GM19452 (cell line): ENCODE measurements at regions not wholly inside any gene's neighbourhood (a gene's known extent, or its start where the extent isn't known, plus 50 kb on each side); places are given as distances from the start of the nearest gene placed in this dataset.

Source experiments
- ATAC-seq: cut with Tn5 transposase; IDR thresholded peaks from one replicate; pipeline ENCODE4 v1.9.1; 2021; ENCODE audit not compliant: unreplicated experiment

DNA sequence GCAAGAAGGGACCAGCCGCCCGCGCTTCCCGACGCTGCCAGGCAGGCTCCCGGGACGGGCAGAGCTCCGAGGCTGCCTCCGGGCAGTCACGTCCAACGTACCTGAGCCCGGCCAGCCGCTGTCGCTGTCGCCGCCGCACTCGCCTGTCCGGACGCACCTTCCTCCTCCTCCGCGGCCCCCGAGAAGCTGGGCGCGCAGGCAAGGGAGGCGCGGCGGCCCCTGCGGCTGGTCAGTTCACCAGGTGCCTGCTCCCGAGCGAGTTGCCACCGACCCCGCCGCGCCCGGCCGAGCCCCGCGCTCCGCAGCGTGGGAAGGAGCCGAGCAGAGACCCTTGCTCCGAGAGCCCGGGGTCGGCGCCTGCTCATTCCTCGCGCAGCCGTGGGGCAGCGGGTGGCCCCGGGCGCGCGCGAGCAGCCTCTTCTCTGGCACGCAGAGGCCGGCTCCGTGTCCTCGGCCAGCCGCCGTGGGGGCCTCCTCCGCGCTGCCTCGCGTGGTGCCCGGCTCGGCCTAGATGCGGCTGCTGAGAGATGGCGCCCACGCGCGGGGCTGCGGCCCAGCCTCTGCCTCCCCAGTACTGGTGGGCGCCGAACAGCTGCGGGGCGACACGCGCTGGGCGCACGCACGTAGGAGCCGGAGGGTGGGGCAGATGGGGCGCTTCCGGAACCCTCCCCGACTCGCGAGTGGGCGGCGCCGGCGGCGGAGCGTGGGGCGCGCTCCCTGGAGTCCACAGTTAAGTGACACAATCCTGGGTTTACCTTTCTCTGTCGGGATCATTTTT is 419.4 kb downstream of the UQCRFS1 start:
- no peak for ATAC-seq

DNA sequence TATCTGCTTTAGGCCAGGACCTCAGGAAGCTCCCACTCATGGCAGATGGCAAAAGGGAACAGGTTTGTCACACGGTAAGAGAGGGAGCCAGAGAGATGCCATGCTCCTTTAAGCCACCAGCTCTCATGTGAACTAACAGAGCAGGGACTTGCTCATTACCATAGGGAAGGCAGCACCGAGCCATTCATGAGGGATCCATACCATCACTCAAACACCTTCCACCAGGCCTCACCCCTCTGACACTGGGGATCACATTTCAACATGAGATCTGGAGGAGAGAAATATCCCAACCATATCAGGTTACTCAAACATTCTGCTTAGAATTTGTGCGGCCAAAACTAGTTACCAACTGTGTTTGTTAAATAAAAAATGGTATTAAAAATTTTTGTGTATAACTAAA is 427.0 kb downstream of the UQCRFS1 start:
- ATAC-seq: no peak

DNA sequence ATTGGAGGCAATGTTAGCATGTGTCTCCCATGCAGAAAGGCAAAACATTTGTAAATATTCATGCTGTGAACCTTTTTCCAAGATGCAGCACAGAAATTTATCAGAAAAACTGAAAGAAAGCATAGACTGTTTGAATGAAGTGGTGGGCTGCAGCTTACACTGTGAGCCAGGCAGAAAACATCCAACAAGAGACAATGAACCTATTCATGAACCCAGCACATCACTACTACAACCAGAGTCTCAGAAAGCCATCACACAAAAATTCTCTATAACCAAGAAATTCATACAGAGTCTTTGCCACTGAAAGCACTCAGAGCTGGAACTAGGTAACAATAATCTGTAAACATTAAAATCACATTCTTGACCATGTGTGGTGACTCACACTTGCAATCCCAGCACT is 448.9 kb downstream of the UQCRFS1 start:
- ATAC-seq: no peak

DNA sequence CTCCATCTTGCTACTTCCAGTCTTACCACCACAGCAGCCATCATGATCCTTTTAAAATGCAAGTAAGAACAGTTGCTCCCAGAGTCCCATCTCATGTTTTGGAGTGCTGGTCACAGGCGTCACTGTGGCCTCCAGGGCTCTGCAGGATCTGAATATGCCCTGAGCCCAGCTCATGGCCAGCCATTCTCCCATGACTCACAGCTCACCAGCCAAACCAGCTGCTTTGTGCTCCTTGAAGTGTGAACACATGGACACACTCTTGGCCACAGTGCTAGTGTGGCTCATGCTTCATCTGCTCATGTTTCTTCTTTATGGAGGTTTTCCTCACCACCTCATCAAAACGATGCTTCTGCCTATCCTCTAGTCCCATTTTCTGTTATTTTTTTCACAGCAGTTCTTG is 466.5 kb downstream of the UQCRFS1 start:
- no peak for ATAC-seq

DNA sequence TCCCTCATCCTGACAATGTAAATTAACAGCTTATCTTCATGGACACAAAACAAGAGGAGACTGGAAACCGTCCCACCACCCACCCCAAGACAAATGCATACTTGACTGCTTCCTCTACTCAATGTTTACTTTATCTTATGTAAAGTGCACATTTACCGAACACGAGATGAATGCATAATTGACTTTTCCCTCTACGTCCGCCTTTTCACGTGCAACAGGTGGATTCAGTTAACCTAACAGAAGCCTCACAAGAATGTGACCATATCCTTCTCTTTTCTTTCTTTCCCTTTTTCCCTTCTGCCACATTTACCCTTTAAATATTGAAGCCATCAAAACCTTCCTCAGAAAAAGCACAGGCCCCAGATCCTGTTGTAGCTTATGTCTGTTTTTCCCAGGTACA is 468.0 kb downstream of the UQCRFS1 start:
- no peak for ATAC-seq

DNA sequence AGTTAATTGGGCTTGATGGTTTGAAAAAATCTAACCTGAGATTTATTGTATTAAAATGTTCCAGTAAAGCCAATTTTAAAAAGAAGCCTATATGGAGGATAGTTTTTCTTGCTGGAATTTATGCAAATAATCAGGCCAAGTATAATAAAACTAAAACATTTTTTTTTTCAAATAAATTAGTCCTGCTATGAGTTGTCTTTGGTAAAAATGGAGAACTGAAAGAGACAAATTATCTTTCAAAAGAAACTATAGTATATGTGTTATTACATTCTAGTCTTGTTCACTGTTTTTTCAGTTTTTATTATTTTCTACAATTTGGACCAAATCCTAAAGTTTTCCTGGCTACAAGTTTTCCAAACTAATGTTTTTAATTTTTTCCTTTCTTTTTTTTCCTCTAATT is 468.9 kb downstream of the UQCRFS1 start:
- ATAC-seq: no peak

DNA sequence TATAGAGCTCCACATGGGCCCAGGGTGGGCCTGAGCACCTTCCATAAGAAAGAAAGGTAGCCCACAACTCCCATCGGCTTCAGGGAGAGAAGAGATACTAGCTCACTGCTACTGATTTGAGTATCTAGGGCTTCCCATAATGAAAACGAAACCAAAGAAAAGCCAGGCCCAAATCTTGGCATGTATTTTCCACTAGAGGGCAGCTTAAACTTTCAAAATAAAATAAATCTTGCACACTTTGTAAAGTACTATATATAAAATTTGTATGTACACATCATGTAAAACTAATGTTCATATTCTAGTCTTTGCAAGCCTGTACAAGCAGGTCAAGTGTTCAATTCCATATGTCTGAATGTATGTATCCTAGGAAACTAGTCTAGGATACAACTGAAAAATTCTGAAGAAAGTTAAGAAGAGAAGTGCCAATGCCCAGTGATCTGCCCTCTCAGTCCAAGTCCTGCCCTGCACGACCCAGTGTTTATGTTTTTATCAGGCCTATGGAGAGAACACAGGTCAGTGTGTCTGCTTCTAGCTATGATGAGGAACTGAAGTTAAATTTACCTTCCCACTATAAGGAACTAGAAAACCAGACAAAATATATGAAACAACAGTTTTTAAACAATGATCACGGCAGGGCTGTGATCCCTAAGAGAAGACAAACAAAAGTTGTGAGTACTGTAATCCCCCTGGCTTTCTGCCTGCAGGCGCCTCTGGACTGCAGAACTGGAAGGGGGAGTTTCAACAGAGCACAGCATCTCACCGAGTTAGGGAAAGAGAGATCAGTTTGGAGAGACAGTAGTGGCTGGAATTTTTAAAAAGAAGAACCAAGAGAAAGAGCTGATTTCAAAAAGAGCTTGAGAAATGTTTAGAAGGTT is 475.7 kb downstream of the UQCRFS1 start:
- no peak for ATAC-seq

DNA sequence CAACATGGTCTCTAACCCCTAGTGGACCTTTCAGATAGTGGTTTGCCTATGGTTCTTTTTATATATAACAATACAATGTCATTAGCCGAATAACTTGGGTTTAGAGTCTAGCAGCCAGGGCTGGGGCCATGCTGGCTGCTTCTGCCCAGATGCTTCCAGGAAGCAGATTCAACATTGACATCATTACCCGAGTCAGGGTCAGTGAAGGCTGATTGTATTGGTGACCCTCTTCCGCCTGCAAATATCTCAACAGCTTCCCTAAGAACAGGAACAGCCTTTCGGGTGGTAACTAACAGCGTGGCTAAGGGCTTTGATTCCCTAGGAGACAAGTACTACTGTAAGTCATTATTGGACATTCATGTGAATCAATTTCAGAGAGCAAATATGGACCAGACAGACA is 476.4 kb downstream of the UQCRFS1 start:
- ATAC-seq: no peak

DNA sequence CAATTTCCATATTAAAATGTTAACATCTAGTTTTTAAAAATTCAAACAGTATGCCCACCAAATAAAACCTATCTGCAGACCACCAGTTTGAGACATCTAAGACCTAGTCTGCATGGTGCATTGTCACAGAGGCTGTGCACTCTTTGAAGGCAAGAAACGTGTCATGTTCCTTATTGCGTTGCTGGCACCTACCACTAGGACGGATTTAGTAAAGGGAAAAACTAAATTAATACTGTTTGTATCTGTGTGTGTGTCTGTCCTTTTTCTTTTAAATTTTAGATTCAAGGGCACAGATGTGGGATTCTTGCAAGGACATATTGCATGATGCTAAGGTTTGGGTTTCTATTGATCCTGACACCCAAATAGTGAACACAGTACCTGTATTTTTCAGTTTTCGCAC is 481.4 kb downstream of the UQCRFS1 start:
- no peak for ATAC-seq

DNA sequence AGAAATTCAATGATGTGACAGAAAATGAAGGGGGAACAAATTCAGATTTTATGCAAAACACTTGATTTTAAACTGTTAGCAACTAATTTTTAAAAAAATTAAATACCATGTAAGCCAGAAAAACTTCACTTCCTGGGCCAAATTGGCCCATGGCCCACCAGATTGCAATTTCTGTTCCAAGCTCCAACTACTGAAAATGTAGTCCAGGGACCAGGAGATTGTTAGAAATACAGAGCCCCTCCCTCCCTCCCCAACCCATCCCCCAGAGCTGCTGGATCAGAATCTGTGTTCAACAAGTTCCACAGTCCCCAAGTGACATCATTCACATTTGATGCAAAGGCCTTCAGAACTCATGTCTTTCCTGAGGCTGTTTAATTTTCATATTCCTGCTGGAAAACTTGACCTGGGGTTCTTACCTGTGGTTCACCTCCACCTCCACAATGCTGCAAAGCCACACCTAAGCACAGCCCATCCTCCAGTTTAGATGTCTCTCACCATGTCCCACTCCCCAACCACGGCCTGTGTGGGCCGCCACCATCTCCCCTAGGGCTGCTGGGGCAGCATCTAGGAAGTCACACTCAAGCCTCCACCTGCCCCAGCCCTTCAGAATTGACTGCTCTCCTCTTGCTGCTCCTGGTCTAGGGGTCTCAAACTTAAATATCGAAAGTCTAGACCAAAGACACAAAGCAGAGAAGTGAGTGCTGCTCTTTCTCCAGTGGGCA is 482.0 kb downstream of the UQCRFS1 start:
- no peak for ATAC-seq

DNA sequence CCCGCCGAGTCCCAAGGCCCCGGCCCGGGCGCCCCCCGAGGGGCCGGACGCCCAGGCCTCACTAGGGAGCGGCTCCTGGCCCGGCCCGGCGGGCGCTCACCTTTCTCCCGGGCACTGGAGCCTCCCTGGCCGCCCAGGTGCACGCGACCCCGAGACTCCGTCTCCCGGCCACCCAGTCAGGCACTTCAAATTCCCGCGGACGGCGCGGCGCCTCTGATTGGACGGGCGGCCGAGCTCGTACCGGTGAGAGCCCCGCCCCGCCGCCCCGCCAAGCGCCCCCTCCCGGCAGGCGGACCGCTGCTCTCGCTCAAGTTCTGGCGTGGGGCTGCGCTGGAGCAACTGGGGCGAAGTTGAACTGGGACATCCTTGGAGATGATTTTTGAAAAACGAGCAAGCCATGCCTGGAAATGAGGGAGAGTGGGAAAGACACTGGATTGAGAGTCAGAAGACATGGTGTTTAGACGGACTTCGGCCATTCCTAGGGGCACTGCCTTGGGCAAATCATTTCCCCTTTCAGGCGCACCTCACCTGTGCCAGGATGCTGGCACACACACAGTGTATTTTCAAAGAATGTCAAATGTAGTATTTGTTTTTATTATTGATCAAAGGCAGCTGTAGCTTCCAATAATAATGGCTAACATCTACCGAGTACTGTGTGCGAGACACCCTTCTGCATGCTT is 485.3 kb downstream of the UQCRFS1 start:
- no peak for ATAC-seq

DNA sequence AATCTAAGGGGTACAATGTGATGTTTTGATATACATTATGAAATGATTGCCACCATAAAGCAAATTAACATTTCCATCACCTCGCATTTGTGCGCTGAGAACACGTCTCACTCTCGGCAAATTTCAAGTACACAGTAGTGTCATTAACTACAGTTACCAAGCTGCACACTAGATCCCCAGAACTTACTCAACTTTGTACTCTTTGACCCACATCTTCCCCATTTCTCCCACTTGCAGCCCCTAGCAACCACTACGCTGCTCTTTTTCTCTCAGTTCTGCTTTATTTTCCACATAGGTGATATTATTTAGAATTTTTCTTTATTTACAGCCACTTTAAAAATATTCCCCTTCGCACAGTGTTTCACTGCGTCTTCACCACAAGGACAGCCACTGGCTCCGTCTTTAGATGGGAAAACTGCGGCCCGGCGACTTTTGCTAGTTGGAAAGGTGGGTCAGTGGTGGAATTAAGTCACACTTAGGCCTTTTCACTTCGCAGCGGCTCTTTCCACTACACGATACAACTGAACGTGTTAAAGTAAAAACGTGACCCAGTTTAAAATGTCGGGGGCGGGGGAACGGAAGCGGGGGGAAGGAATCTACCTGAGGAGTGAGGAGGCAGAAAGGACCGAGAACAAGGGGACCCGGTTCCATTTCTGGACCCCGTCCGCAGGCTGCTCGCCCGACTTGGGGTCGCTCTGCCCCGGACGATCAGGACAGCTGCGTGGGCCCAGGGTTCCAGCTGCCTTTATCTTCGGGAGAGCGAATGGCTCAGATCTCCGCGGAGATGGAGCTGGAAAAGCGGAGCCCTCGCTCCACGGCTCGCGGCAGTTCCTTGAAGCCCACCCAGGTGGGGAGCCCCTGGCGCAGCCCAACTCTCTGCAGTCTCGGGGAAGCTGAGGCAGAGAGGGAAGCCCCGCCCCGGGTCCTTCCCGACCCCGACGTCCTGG is 486.1 kb downstream of the UQCRFS1 start:
- no peak for ATAC-seq

DNA sequence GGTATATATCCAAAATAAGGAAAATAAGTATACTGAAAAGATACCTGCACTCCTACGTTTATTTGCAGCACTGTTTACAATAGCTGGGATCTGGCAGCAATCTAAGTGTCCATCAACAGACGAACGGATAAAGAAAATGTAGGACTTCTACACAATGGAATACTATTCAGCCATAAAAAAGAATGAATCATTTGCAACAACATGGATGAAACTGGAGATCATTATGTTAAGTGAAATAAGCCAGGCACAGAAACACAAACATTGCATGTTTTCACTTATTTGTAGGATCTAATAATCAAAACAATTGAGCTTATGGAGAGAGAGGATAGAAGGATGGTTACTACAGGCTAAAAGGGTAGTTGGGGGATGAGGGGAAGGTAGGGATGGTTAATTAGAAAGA is 494.0 kb downstream of the UQCRFS1 start:
- ATAC-seq: no peak

DNA sequence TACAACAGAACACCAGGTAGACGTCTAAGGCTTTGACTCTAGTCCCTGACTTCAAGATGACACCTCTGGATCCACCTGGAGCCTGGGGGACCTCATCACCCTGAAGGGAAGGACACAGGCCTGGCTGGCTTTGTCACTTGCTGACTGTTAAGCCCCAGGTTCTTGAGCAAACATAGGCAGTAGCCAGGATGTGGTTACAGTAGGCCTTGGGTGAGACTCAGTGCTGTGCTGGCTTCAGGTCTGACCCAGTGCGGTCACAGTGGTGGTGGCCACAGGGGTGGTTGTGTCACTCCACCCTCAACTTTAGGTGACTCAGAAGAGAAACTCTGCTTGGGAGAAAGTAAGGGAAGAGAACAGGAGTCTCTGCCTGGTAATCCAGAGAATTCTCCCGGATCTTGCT is 497.8 kb downstream of the UQCRFS1 start:
- ATAC-seq: no peak

DNA sequence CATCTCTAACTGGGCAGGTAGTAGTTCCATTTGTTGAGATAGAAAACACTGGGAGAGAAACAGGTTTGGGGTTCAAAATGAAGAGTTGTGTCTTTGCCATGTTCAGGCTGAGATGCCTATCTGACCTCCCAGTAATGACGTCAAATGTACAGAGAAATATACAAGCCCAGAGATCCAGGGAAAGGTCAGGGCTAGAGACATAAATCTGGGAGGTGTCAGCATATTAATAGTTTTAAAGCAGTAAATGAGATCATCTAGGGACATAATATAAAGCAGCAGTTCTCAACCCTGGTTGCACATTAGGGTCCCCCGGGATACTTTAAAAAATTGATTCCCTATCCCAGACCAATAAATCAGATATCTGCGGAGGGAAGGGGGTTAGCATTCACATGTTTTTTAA is 501.5 kb downstream of the UQCRFS1 start:
- ATAC-seq: no peak

DNA sequence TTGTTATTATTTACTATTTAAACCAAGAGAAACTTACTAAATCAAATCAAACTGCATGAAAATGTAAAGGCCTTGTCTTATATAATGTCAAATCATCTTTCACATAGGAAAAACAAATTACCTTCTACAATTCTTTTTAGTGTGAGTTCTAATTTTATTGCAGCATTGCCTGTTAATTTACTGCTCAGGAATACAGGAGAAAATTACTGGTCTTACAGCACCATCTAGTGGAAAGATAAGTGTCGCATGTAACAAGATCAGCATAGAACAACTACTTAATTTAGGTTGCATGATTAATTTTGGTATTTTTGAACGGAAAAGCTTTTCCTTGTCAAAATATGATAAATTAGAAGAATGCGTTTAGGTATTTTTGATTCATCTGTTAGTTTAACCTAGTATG is 502.7 kb downstream of the UQCRFS1 start:
- no peak for ATAC-seq

DNA sequence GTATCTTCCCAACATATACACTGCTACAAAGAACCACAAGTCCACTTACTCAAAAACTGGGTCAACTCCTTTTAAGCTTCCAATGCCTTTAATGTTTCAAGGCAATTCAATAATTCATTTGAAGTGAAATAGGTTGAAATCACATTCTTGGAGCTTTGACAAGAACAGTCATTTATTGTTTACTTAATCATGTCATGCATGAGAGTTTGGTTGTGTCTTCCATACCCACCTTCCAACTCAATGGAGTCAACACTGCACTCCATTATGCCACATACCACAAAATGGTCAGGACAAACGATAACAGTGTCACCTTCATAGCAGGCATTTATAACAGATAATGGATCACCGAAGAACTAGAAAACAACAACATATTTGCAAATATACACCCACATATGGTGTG is 506.3 kb downstream of the UQCRFS1 start:
- no peak for ATAC-seq

DNA sequence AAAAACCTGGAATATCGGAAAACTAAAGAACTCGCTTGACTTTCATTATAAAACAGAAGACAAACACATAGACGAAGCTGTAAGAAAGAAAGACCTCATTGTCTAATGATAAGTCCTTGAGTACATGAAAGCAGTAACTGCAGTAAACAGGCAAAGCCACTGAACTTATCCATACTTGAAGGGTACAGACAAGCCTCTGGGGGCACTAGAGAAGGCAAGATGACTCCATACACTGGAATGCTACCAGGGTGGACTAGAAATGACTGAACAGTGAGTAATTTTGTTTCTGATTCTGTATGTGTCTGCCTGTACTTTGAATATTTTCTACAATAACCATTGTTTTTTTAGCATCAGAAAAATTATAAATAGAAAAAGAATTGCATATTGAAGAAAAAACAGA is 507.9 kb downstream of the UQCRFS1 start:
- ATAC-seq: no peak

DNA sequence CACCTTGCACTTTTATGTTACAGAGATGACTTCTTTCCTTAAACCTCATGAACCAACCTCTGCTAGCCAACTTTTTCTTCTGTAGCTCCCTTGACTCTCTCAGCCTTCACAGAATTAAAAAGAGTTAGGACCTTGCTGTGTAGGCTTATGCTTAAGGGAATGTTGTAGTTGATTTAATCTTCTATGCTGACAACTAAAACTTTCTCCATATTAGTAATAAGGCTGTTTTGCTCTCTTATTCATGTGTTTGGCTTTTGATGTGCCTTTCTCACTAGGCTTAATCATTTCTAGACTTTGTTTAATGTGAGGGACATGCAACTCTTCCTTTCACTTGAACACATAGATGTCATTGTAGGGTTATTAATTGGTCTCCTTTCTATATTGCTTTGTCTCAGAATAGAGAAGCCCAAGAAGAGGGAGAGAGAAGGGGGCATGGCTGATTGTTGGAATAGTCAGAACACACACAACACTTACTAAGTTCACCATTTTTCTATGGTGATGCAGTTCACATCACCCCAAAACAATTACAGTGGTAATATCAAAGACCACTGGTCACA is 509.5 kb downstream of the UQCRFS1 start:
- no peak for ATAC-seq

DNA sequence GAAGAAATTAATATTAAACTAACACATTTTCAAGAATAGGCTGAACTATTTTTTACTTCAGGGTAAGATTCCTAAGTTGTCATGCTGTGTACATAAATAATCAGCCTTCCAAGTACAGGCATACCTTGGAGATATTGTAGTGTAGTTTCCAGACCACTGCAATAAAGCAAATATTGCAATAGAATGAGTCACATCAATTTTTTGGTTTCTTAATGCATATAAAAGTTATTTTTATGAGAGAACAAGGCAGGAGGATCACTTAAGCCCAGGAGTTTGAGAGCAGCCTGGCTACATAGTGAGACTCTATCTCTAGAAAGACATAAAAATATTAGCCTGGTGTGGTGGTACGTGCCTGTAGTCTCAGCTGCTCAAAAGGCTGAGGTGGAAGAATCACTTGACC is 511.5 kb downstream of the UQCRFS1 start:
- no peak for ATAC-seq
